ENCODE measurements at regions not wholly inside any gene's neighbourhood (a gene's known extent, or its start where the extent isn't known, plus 50 kb on each side); places are given as distances from the start of the nearest gene placed in this dataset.

- Histone ChIP-seq H3K4me2 (ENCODE audit: low read length) (no peak overlapping the region), H3K9ac (ENCODE audit: low read length) (no peak overlapping the region), H4K20me1 (ENCODE audit: insufficient read depth, low read length) (no peaks in the 10 kb centered on the region), H3K36me3 (replicated peaks; ENCODE audit: low read depth, low read length) (no peaks in the 10 kb centered on the region), H3K27me3 (ENCODE audit: low read depth, low read length) (no peaks in the 10 kb centered on the region), H3K4me1 (ENCODE audit: low read length) (no peaks in the 10 kb centered on the region), H2AFZ (ENCODE audit: low read depth, low read length) (no peak overlapping the region), H3K79me2 (ENCODE audit: low read length) (no peaks in the 10 kb centered on the region), H3K9me3 (ENCODE audit: insufficient read depth, low read length) (no peaks in the 10 kb centered on the region), H3K27ac (ENCODE audit: low read length) (no peak overlapping the region), H3K4me3 (ENCODE audit: low read length) (no peak overlapping the region)
- no peak for TF ChIP-seq EZH2phosphoT487 (IDR thresholded peaks at IDR 0.05; ENCODE audit: low read depth)
- TF ChIP-seq CTCF (IDR thresholded peaks at IDR 0.05; ENCODE audit: low read depth, low read length) = no peak
These were observed 450.3 kb downstream of the RAPGEF2 start for GRCh38 chr4:159552979-159553768.

- Histone ChIP-seq H3K79me2 (ENCODE audit: low read length) (no peaks in the 10 kb centered on the region), H3K36me3 (replicated peaks; ENCODE audit: low read depth, low read length) (no peaks in the 10 kb centered on the region), H4K20me1 (ENCODE audit: insufficient read depth, low read length) (no peaks in the 10 kb centered on the region), H3K9me3 (ENCODE audit: insufficient read depth, low read length) (no peaks in the 10 kb centered on the region), H3K4me3 (ENCODE audit: low read length) (no peak overlapping the region), H3K27me3 (ENCODE audit: low read depth, low read length) (no peaks in the 10 kb centered on the region), H3K27ac (ENCODE audit: low read length) (no peak overlapping the region), H3K4me2 (ENCODE audit: low read length) (no peak overlapping the region), H3K4me1 (ENCODE audit: low read length) (no peaks in the 10 kb centered on the region), H3K9ac (ENCODE audit: low read length) (no peak overlapping the region), H2AFZ (ENCODE audit: low read depth, low read length) (no peak overlapping the region)
- TF ChIP-seq EZH2phosphoT487 (IDR thresholded peaks at IDR 0.05; ENCODE audit: low read depth) (no peak), CTCF (IDR thresholded peaks at IDR 0.05; ENCODE audit: low read depth, low read length) (no peak)
These were observed 453.0 kb downstream of the RAPGEF2 start for GRCh38 chr4:159555873-159556272.

GRCh38 chr4:159562366-159562765 lies 459.5 kb downstream of the RAPGEF2 start:
- H3K79me2 ChIP-seq (ENCODE audit: low read length) = no peaks in the 10 kb centered on the region
- H3K4me2 ChIP-seq (ENCODE audit: low read length) = no peak overlapping the region
- no peak overlapping the region for H3K4me3 ChIP-seq (ENCODE audit: low read length)
- no peaks in the 10 kb centered on the region for H3K36me3 ChIP-seq (replicated peaks; ENCODE audit: low read depth, low read length)
- no peak overlapping the region for H3K9ac ChIP-seq (ENCODE audit: low read length)
- no peak overlapping the region for H2AFZ ChIP-seq (ENCODE audit: low read depth, low read length)
- no peak overlapping the region for H3K27ac ChIP-seq (ENCODE audit: low read length)
- H3K27me3 ChIP-seq (ENCODE audit: low read depth, low read length) = no peaks in the 10 kb centered on the region
- peaks cover 4% of the 10 kb centered on the region; the same call in 1 of the 2 replicates for H3K9me3 ChIP-seq (ENCODE audit: insufficient read depth, low read length)
- TF ChIP-seq CTCF (IDR thresholded peaks at IDR 0.05; ENCODE audit: low read depth, low read length) (no peak), EZH2phosphoT487 (IDR thresholded peaks at IDR 0.05; ENCODE audit: low read depth) (no peak)
- no peaks in the 10 kb centered on the region for H3K4me1 ChIP-seq (ENCODE audit: low read length)
- no peaks in the 10 kb centered on the region for H4K20me1 ChIP-seq (ENCODE audit: insufficient read depth, low read length)

- Histone ChIP-seq H3K4me3 (ENCODE audit: low read length) (no peak overlapping the region), H3K36me3 (replicated peaks; ENCODE audit: low read depth, low read length) (no peaks in the 10 kb centered on the region), H3K27ac (ENCODE audit: low read length) (no peak overlapping the region), H3K79me2 (ENCODE audit: low read length) (no peaks in the 10 kb centered on the region), H3K9me3 (ENCODE audit: insufficient read depth, low read length) (peaks cover 4% of the 10 kb centered on the region; the same call in 1 of the 2 replicates), H3K4me1 (ENCODE audit: low read length) (no peaks in the 10 kb centered on the region), H3K9ac (ENCODE audit: low read length) (no peak overlapping the region), H3K4me2 (ENCODE audit: low read length) (no peak overlapping the region), H2AFZ (ENCODE audit: low read depth, low read length) (no peak overlapping the region), H4K20me1 (ENCODE audit: insufficient read depth, low read length) (no peaks in the 10 kb centered on the region), H3K27me3 (ENCODE audit: low read depth, low read length) (no peaks in the 10 kb centered on the region)
- TF ChIP-seq EZH2phosphoT487 (IDR thresholded peaks at IDR 0.05; ENCODE audit: low read depth) = no peak
- TF ChIP-seq CTCF (IDR thresholded peaks at IDR 0.05; ENCODE audit: low read depth, low read length) = no peak
These were observed 460.4 kb downstream of the RAPGEF2 start for GRCh38 chr4:159563257-159563656.

Data from OCI-LY3 (cell line).